Erythroblast (primary cell): ENCODE measurements at regions not wholly inside any gene's neighbourhood (a gene's known extent, or its start where the extent isn't known, plus 50 kb on each side); places are given as distances from the start of the nearest gene placed in this dataset.

Experiments used
- GATA1 ChIP-seq: IDR thresholded peaks from 2 replicates; pipeline ENCODE4 v1.6.1; 2011; ENCODE audit warnings: low read depth, mild to moderate bottlenecking, control low read depth, low read length, moderate library complexity
- POLR2A ChIP-seq: IDR thresholded peaks from 2 replicates; pipeline ENCODE4 v1.6.1; 2011; ENCODE audit warnings: mild to moderate bottlenecking, low read length

- TF ChIP-seq POLR2A = no peak
- TF ChIP-seq GATA1 = no peak
Observed at GRCh38 chr3:106130384-106131198, 261.8 kb upstream of the CBLB start.
